GM12872 (cell line): ENCODE measurements at regions not wholly inside any gene's neighbourhood (a gene's known extent, or its start where the extent isn't known, plus 50 kb on each side); places are given as distances from the start of the nearest gene placed in this dataset.

Experiments
- CTCF ChIP-seq: IDR thresholded peaks from 3 replicates; pipeline ENCODE4 v1.5.1; 2011; ENCODE audit warnings: low read depth, mild to moderate bottlenecking, low read length, moderate library complexity; ENCODE audit not compliant: insufficient read depth

GRCh38 chr2:219861307-219861706 lies 233.9 kb downstream of the SLC4A3 start:
- no peak for TF ChIP-seq CTCF

- no peak for TF ChIP-seq CTCF
Observed at GRCh38 chr2:219864154-219864553, 236.7 kb downstream of the SLC4A3 start.

GRCh38 chr2:219868635-219869034 lies 241.2 kb downstream of the SLC4A3 start:
- TF ChIP-seq CTCF: no peak

- TF ChIP-seq CTCF: no peak
Observed at GRCh38 chr2:219870041-219870440, 242.6 kb downstream of the SLC4A3 start.

- no peak for TF ChIP-seq CTCF
Observed at GRCh38 chr2:219871351-219871750, 243.9 kb downstream of the SLC4A3 start.

GRCh38 chr2:219875036-219875435 lies 247.6 kb downstream of the SLC4A3 start:
- TF ChIP-seq CTCF: no peak

- TF ChIP-seq CTCF: no peak
Observed at GRCh38 chr2:219876931-219877330, 249.5 kb downstream of the SLC4A3 start.

- no peak for TF ChIP-seq CTCF
Observed at GRCh38 chr2:219877728-219878127, 250.3 kb downstream of the SLC4A3 start.
